ENCODE measurements at regions not wholly inside any gene's neighbourhood (a gene's known extent, or its start where the extent isn't known, plus 50 kb on each side); places are given as distances from the start of the nearest gene placed in this dataset.
A peak's percentile ranks its signal among the peaks of the same experiment; 100 is the strongest.
"Not testable (repeated sequence)": the region's sequence is repeated elsewhere in the genome, so short reads cannot be mapped to it uniquely, and the experiment has no call there.

DNA sequence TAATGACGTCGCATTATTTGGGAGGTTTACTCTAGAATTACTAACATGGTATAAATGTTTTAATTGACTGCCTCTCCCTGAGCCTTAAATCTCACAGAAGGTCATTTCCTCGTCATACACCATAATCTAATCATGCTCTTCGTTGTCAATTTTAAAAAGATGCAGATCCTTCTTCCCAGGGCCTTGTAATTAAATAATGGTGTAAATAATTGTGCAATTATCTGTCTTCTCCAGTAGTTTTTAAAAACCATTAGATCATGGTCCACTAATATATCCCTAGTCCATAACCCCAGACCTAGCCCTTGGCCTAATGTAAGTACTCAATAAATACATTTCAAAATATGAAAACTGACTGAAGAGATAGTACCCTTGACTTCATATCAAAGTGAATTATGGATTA, 181.5 kb upstream of the GNAI1 start:
- no peak for DNase-seq

- DNase-seq: no peak
These were observed 182.2 kb upstream of the GNAI1 start for GRCh38 chr7:79952399-79952798.

- DNase-seq: no peak
These were observed 183.2 kb upstream of the GNAI1 start for GRCh38 chr7:79951415-79951814.

GRCh38 chr7:79949778-79950177, 184.9 kb upstream of the GNAI1 start:
- no peak for DNase-seq

DNA sequence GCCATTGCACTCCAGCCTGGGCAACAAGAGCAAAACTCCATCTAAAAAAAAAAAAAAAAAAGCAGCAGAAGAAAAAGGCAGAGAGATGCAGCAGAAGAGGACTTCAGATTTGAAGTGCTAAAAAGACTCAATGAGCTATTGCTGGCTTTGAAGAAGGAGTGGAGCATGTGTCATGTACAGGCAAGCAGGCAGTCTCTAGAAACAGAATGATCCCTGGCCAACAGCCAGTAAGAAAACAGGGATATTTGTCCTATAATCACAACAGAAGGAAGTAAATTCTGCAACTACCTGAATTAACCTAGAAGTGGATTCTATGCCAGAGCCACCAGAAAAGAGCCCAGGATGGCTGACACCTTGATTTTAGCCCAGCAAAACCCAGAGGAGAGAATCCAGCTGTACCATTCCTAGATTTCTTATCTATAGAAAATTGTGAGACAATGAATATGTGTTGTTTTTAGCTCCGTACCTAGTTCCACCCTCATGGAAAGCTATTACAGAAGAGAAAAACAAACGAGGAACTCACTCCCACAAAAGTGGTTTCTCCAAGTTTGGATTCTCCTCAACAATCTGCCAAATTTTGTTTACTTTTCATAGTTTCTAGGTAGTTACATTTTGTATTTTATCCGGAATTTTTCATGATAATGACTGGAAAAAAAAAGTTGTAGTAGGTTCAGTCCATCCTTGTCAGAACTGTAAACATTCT, 198.2 kb upstream of the GNAI1 start:
- no peak for DNase-seq

DNA sequence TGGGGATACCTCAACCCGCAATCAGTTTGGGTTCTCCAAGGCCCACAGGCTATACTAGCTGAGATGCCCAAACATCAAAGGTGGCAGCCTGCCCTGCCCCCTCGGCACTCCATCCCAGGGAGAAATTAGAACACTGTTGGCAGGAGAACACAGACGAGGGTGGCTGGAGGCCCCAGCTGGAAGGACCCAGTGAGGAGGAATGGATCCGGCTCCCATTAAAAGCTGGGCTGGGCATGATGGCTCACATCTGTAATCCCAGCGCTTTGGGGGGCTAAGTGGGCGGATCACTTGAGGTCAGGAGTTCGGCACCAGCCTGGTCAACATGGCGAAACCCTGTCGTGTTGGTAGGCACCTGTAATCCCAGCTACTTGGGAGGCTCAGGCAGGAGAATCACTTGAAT, 199.9 kb upstream of the GNAI1 start:
- DNase-seq: no peak

DNA sequence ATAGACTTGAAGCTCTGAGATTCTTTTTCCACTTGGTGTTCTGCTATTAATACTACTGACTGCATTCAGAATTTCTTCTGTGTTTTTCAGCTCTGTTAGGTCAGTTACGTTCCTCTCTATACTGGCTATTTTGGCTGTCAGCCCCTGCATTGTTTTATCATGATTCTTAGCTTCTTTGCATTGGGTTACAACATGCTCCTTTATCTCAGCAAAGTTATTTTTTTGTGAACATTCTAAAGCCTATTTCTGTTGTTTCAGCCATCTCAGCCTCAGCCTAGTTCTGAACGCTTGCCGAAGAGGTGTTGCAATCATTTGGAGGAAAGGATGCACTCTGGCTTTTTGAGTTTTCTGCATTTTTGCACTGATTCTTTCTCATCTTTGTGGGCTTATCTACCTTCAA, 201.5 kb upstream of the GNAI1 start:
- DNase-seq: no peak

- no peak for DNase-seq
These were observed 204.0 kb upstream of the GNAI1 start for GRCh38 chr7:79930604-79931003.

- DNase-seq: no peak
These were observed 207.5 kb upstream of the GNAI1 start for GRCh38 chr7:79927116-79927515.

DNA sequence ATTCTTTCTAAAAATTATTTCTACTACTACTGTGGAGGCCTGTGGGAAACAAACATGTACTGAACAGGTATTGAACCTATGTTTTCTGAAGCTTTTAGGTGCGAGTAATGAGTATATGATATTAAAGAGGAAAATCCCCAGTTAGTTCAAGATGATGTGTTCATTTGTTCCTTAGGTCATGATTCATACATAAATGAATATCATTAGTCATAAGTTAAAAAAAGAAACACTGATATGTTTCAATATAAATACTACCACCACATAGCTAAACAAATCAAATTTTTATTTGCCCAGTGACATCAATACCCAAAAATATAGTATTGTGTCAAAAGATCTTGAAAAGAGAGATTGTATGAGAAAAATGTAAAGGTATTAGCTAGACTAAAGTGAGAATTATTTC, 210.7 kb upstream of the GNAI1 start:
- DNase-seq: no peak

- no peak for DNase-seq
These were observed 211.7 kb upstream of the GNAI1 start for GRCh38 chr7:79922894-79923293.

GRCh38 chr7:79921976-79922375, 212.7 kb upstream of the GNAI1 start:
- no peak for DNase-seq

DNA sequence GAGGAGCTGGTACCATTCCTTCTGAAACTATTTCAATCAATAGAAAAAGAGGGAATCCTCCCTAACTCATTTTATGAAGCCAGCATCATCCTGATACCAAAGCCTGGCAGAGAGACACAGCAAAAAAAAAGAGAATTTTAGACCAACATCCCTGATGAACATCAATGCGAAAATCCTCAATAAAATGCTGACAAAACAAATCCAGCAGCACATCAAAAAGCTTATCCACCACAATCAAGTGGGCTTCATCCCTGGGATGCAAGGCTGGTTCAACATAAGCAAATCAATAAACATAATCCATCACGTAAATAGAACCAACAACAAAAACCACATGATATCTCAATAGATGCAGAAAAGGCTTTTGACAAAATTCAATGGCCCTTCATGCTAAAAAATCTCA, 216.0 kb upstream of the GNAI1 start:
- DNase-seq: not testable (repeated sequence)

DNA sequence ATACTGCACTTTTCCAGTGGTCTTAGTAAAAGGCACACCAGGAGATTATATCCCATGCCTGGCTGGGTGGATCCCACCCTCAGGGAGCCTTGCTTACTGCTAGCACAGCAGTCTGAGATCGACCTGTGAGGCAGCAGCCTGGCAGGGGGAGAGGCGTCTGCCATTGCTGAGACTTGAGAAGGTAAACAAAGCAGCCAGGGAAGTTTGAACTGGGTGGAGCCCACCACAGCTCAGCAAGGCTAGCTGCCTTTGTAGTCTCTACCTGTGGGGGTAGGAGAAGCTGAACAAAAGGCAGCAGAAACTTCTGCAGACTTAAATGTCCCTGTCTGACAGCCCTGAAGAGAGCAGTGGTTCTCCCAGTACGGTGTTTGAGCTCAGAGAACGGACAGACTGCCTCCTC, 219.3 kb upstream of the GNAI1 start:
- DNase-seq: not testable (repeated sequence)

- DNase-seq: no peak
These were observed 222.4 kb upstream of the GNAI1 start for GRCh38 chr7:79912213-79912633.

- DNase-seq: no peak
These were observed 223.2 kb upstream of the GNAI1 start for GRCh38 chr7:79911420-79911819.

DNA sequence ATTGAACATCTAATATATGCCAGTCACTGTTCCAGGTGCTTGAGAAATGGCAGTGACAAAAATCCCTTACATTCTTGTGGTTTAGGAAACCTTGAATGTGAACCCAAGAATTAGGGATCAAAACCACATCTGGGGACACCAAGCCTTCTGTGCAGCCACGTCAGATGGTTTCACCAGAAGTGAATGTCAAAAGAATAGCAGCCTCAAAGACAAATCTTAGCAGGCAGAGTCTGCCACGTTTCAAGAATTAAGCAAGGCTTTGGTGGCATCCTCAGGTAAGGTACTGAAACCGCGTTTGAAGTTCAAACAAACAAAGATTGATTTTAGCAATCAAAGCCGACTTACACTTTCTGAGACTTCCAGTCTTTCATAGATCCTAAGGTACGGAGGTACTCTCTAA, 225.5 kb upstream of the GNAI1 start:
- no peak for DNase-seq

DNA sequence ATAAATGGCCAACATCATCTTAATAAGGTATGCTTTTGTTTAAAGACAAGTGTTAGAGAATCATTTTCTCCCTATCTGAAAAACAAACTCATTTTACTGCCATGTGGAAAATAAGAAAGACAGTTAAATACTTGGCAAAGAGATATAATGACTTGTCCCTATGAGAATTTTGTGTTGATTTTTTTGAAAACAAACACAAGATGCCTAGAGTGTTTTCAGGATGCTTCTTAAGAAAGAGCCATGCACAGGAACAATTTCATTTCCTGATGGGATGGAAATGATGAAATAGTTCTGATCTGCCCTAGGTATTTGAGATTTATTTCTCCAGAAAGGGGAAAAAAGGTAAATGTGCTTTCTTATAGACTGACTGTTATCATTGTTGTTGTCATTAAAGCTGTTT, 237.5 kb upstream of the GNAI1 start:
- no peak for DNase-seq

- no peak for DNase-seq
These were observed 240.6 kb upstream of the GNAI1 start for GRCh38 chr7:79893991-79894390.

GRCh38 chr7:79882922-79883321, 251.7 kb upstream of the GNAI1 start:
- no peak for DNase-seq

DNA sequence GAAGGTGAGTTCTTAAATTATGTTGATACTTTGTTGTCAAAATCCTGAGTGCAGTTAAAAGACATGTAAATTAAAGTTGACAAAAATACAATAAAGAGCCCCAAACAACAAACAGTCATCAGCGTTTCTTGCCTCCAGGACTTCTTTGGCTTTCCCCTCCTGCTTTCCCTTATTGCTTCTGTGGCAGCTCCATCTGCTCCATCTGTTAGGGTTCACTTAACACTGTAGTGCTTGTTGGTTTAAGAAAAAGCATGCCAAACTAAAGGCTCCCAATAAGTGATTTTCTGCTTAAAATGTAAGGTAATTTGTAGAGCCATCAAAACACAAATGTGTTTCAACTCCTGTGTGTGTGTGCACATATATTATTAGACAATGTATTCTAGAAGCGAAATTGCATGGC, 254.3 kb upstream of the GNAI1 start:
- peak; percentile 24 for DNase-seq

GRCh38 chr7:79877874-79878465, 256.7 kb upstream of the GNAI1 start:
- no peak for DNase-seq

DNA sequence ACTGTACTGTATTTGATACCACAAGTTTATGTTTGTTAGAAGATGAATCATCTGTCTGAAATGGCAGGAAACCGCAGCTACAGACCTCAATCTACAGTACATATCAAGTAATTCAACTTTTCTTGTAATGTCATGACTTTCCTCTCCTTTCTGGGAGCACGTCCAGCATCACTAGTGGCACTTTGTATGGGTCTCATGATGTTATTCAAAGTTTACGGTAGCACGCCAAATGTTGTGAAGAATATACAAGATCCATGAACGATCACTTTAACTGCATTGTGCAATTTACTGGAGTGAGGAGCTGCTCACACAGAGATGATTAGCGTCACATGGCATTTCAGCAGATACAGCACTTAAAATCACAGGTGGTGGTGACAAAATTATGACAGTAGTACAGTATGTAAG, 257.8 kb upstream of the GNAI1 start:
- no peak for DNase-seq

GRCh38 chr7:79874797-79875196, 259.8 kb upstream of the GNAI1 start:
- no peak for DNase-seq
